ENCODE measurements at regions not wholly inside any gene's neighbourhood (a gene's known extent, or its start where the extent isn't known, plus 50 kb on each side); places are given as distances from the start of the nearest gene placed in this dataset.

GRCh38 chr13:48790199-48790598 is 136.5 kb downstream of the CYSLTR2 start:
- no peak for TF ChIP-seq CTCF (IDR thresholded peaks at IDR 0.05)

- no peak for TF ChIP-seq CTCF (IDR thresholded peaks at IDR 0.05)
These were observed 137.2 kb downstream of the CYSLTR2 start for GRCh38 chr13:48790966-48791365.

GRCh38 chr13:48797127-48797526 is 143.4 kb downstream of the CYSLTR2 start:
- TF ChIP-seq CTCF (IDR thresholded peaks at IDR 0.05): no peak

- TF ChIP-seq CTCF (IDR thresholded peaks at IDR 0.05): no peak
These were observed 144.0 kb downstream of the CYSLTR2 start for GRCh38 chr13:48797761-48798160.

- no peak for TF ChIP-seq CTCF (IDR thresholded peaks at IDR 0.05)
These were observed 144.5 kb downstream of the CYSLTR2 start for GRCh38 chr13:48798180-48798579.

- no peak for TF ChIP-seq CTCF (IDR thresholded peaks at IDR 0.05)
These were observed 147.5 kb downstream of the CYSLTR2 start for GRCh38 chr13:48801255-48801654.

- no peak for TF ChIP-seq CTCF (IDR thresholded peaks at IDR 0.05)
These were observed 151.3 kb downstream of the CYSLTR2 start for GRCh38 chr13:48804821-48805601.

- TF ChIP-seq CTCF (IDR thresholded peaks at IDR 0.05): no peak
These were observed 152.8 kb downstream of the CYSLTR2 start for GRCh38 chr13:48806522-48806921.
